ENCODE measurements at regions not wholly inside any gene's neighbourhood (a gene's known extent, or its start where the extent isn't known, plus 50 kb on each side); places are given as distances from the start of the nearest gene placed in this dataset.

GRCh38 chr3:101989578-101990200 is 140.4 kb downstream of the NFKBIZ start (continued):
- peak; percentile 75 for TF ChIP-seq ZXDB (tag by site-specific recombination; IDR thresholded peaks at IDR 0.05)
- TF ChIP-seq FEZF1 (tag by site-specific recombination; IDR thresholded peaks at IDR 0.05), result peak; percentile 27; the same call in 1 of the 2 replicates
- no peak for TF ChIP-seq ZBTB11 (tag by site-specific recombination; conservative IDR thresholded peaks at IDR 0.05; ENCODE audit: low read depth)
- peak; percentile 86 for TF ChIP-seq PRDM6 (tag by site-specific recombination; IDR thresholded peaks at IDR 0.05)
- peak; percentile 80 for TF ChIP-seq ZNF580 (tag by site-specific recombination; IDR thresholded peaks at IDR 0.05)
- peak; percentile 79 for TF ChIP-seq ZNF843 (tag by site-specific recombination; IDR thresholded peaks at IDR 0.05)
- peak; percentile 63; the same call in 1 of the 2 replicates for TF ChIP-seq TCF7L2 (IDR thresholded peaks at IDR 0.05; ENCODE audit: borderline replicate concordance, low read depth, low read length)
- 0 out of 2 replicates have a peak, but pooled peaks have one; percentile 31 for TF ChIP-seq PRDM10 (tag by site-specific recombination; IDR thresholded peaks at IDR 0.05)
- peak; percentile 73 for TF ChIP-seq ZNF335 (tag by site-specific recombination; conservative IDR thresholded peaks at IDR 0.05)
- no peak for TF ChIP-seq ZBTB26 (tag by site-specific recombination; optimal IDR thresholded peaks at IDR 0.05)
- TF ChIP-seq BCL11B (tag by site-specific recombination; IDR thresholded peaks at IDR 0.05; ENCODE audit: low read depth), result no peak

- Histone ChIP-seq H3K27ac (ENCODE audit: extremely low read depth, low read depth, low read length) (no peak overlapping the region), H3K9me3 (ENCODE audit: control insufficient read depth, insufficient read depth, low read depth, low read length) (no peaks in the 10 kb centered on the region), H3K4me3 (ENCODE audit: low read depth, low read length) (no peak overlapping the region), H3K4me1 (ENCODE audit: control insufficient read depth, insufficient read depth, low read length) (no peaks in the 10 kb centered on the region), H3K36me3 (ENCODE audit: control insufficient read depth in 2 of 2, insufficient read depth in 1 of 2, low read length in 2 of 2) (no peaks in the 10 kb centered on the region)
- POLR2A ChIA-PET, result interaction anchor here (0.7 kb wide), 1 partner anchor 15 kb away, joined by 7 read pairs; no protein-coding TSS in a partner anchor
- CTCF ChIA-PET, result no interaction called here
- TF ChIP-seq ZNF518A (tag by site-specific recombination; conservative IDR thresholded peaks at IDR 0.05; ENCODE audit: low read depth), result no peak
- TF ChIP-seq ZNF138 (tag by site-specific recombination; IDR thresholded peaks at IDR 0.05; ENCODE audit: borderline replicate concordance), result no peak
- no peak for TF ChIP-seq ZNF548 (tag by site-specific recombination; IDR thresholded peaks at IDR 0.05)
- TF ChIP-seq ZNF239 (tag by site-specific recombination; IDR thresholded peaks at IDR 0.05), result no peak
- no peak for TF ChIP-seq ZNF37A (tag by site-specific recombination; IDR thresholded peaks at IDR 0.05)
- no peak for TF ChIP-seq ZNF639 (tag by site-specific recombination; IDR thresholded peaks at IDR 0.05)
- no peak for TF ChIP-seq SETDB1 (IDR thresholded peaks at IDR 0.05; ENCODE audit: insufficient read length, low read length)
Measured at GRCh38 chr3:101992863-101993262, 143.5 kb downstream of the NFKBIZ start.

All from HEK293 (cell line).